ENCODE measurements at regions not wholly inside any gene's neighbourhood (a gene's known extent, or its start where the extent isn't known, plus 50 kb on each side); places are given as distances from the start of the nearest gene placed in this dataset.

DNA sequence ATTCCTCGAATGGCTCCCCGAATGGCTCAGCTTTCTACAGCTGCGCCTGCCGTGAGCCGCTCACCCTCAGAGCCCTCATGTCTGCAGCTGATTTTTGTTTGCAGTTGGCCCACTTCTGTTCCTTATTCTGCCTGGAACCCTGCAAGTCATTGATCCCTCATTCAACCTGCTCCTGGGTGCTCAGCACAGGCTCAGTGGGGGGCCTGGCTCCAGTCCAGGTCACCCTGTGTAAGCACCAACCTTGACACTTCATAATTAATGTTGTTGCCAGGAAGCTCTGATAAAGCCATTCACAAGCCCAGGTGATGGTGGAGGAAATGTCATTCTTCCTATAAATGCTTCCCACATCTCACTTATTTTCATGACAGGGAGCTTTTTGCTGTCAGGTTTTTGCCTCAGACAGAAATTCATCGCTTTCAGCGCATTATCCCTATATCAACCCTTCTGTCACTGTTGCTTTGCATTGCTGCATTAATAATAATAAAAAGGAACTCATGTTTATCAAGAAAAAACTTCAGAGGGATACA is 85.7 kb downstream of the F11 start:
- TF ChIP-seq, protein P1, sequence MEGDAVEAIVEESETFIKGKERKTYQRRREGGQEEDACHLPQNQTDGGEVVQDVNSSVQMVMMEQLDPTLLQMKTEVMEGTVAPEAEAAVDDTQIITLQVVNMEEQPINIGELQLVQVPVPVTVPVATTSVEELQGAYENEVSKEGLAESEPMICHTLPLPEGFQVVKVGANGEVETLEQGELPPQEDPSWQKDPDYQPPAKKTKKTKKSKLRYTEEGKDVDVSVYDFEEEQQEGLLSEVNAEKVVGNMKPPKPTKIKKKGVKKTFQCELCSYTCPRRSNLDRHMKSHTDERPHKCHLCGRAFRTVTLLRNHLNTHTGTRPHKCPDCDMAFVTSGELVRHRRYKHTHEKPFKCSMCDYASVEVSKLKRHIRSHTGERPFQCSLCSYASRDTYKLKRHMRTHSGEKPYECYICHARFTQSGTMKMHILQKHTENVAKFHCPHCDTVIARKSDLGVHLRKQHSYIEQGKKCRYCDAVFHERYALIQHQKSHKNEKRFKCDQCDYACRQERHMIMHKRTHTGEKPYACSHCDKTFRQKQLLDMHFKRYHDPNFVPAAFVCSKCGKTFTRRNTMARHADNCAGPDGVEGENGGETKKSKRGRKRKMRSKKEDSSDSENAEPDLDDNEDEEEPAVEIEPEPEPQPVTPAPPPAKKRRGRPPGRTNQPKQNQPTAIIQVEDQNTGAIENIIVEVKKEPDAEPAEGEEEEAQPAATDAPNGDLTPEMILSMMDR (optimal IDR thresholded peaks at IDR 0.05 in 1 of 3, IDR thresholded peaks at IDR 0.05 in 1 of 3, conservative IDR thresholded peaks at IDR 0.05 in 1 of 3; ENCODE audit: extremely low read depth in 1 of 3, insufficient read depth in 2 of 3, low read length in 3 of 3), result no peak
- TF ChIP-seq EZH2 (IDR thresholded peaks at IDR 0.05; ENCODE audit: low read length), result no peak
